NCI-H1048 (cell line): ENCODE measurements at regions not wholly inside any gene's neighbourhood (a gene's known extent, or its start where the extent isn't known, plus 50 kb on each side); places are given as distances from the start of the nearest gene placed in this dataset.

Source experiments
- DNase-seq: peaks from one replicate; lab custom pipeline; 2025; lab: John Stamatoyannopoulos, UW

- DNase-seq, result no peak
These were observed 347.8 kb downstream of the ARL4A start for GRCh38 chr7:13035233-13035632.

GRCh38 chr7:13036256-13036780 lies 348.9 kb downstream of the ARL4A start:
- no peak for DNase-seq

- DNase-seq, result no peak
These were observed 349.8 kb downstream of the ARL4A start for GRCh38 chr7:13037216-13037615.

GRCh38 chr7:13041368-13041988 lies 354.0 kb downstream of the ARL4A start:
- DNase-seq, result no peak

- no peak for DNase-seq
These were observed 355.3 kb downstream of the ARL4A start for GRCh38 chr7:13042605-13043236.

- no peak for DNase-seq
These were observed 356.9 kb downstream of the ARL4A start for GRCh38 chr7:13044309-13044708.

GRCh38 chr7:13047061-13047460 lies 359.6 kb downstream of the ARL4A start:
- no peak for DNase-seq

GRCh38 chr7:13049946-13050345 lies 362.5 kb downstream of the ARL4A start:
- DNase-seq, result no peak

GRCh38 chr7:13050703-13051102 lies 363.3 kb downstream of the ARL4A start:
- no peak for DNase-seq

GRCh38 chr7:13055732-13056368 lies 368.4 kb downstream of the ARL4A start:
- no peak for DNase-seq

GRCh38 chr7:13057462-13058200 lies 370.2 kb downstream of the ARL4A start:
- no peak for DNase-seq

- no peak for DNase-seq
These were observed 372.7 kb downstream of the ARL4A start for GRCh38 chr7:13060173-13060572.

- DNase-seq, result no peak
These were observed 373.7 kb downstream of the ARL4A start for GRCh38 chr7:13061115-13061514.

- DNase-seq, result no peak
These were observed 375.2 kb downstream of the ARL4A start for GRCh38 chr7:13062631-13063030.

- DNase-seq, result no peak
These were observed 379.6 kb downstream of the ARL4A start for GRCh38 chr7:13067036-13067435.

- DNase-seq, result no peak
These were observed 380.6 kb downstream of the ARL4A start for GRCh38 chr7:13068032-13068431.

GRCh38 chr7:13069841-13070240 lies 382.4 kb downstream of the ARL4A start:
- DNase-seq, result no peak

- DNase-seq, result no peak
These were observed 384.6 kb downstream of the ARL4A start for GRCh38 chr7:13072014-13072413.

GRCh38 chr7:13077466-13077865 lies 390.0 kb downstream of the ARL4A start:
- no peak for DNase-seq

GRCh38 chr7:13078105-13078504 lies 390.7 kb downstream of the ARL4A start:
- no peak for DNase-seq

- no peak for DNase-seq
These were observed 403.5 kb downstream of the ARL4A start for GRCh38 chr7:13090959-13091358.

GRCh38 chr7:13091974-13092707 lies 404.7 kb downstream of the ARL4A start:
- no peak for DNase-seq
